HepG2 (cell line): ENCODE measurements at regions not wholly inside any gene's neighbourhood (a gene's known extent, or its start where the extent isn't known, plus 50 kb on each side); places are given as distances from the start of the nearest gene placed in this dataset.

Source experiments
- ATAC-seq: fragments of 200-7000 bp; cut with Tn5 transposase; 3 replicates; pipeline ENCODE4 v1.9.1; 2020; ENCODE audit warnings: mild to moderate bottlenecking, moderate library complexity
- BruUV-seq: library from RNA; stranded (reverse); fragments of 400-500 nt; replicated peaks from 2 replicates; lab custom pipeline; 2021; lab: Mats Ljungman, UMichigan
- CTCF ChIA-PET: fragments of 300-600 bp; formaldehyde crosslinking; extraction: SDS; loops from one replicate; lab custom pipeline; 2021; ENCODE audit warnings: low total read pairs, inconsistent platforms, low intra/inter-chr PET ratio; lab: Yijun Ruan, JAX
- POLR2A ChIA-PET: fragments of 350-600 bp; sonication (Branson Sonifier 250); formaldehyde crosslinking; loops from one replicate; lab custom pipeline; 2020; ENCODE audit warnings: antibody characterized with exemption, inconsistent platforms; lab: Yijun Ruan, JAX
- DNase-seq: peaks from one replicate; pipeline ENCODE4 v3.0.0-alpha.2; 2015; ENCODE audit warnings: low spot score
- FAIRE-seq: peaks from 3 replicates; lab custom pipeline; 2011; peaks lifted over from hg19 to GRCh38; lab: Jason Lieb, UNC
- H2AFZ ChIP-seq: one replicate; pipeline ENCODE4 v1.6.1; 2011; ENCODE audit warnings: low read length, inconsistent platforms
- H3K27ac ChIP-seq: fragments of 300-600 bp; 3 replicates; pipeline ENCODE4 v1.8.0; 2011; ENCODE audit warnings: mixed run types, mild to moderate bottlenecking, mixed read lengths, low read length, inconsistent platforms; ENCODE audit not compliant: insufficient read depth; ENCODE audit errors: extremely low read length
- H3K27me3 ChIP-seq, 2 experiments: fragments of 200-600 bp in 1 of 2; 2 replicates in 1 of 2; 3 replicates in 1 of 2; pipeline versions ENCODE4 v1.6.0 to v1.8.0; 2011; ENCODE audit warnings: low read length in 2 of 2, mild to moderate bottlenecking in 2 of 2, moderate library complexity in 2 of 2, inconsistent platforms in 1 of 2; ENCODE audit not compliant: insufficient read depth in 2 of 2, control insufficient read depth in 1 of 2
- H3K36me3 ChIP-seq, 2 experiments: fragments of 200-600 bp in 1 of 2; replicated peaks in 1 of 2; 2 replicates in 1 of 2; 3 replicates in 1 of 2; pipeline versions ENCODE4 v1.5.1 to v1.8.0; 2011; ENCODE audit warnings: low read length in 2 of 2, inconsistent platforms in 1 of 2; ENCODE audit not compliant: insufficient read depth in 2 of 2, control insufficient read depth in 1 of 2
- H3K4me1 ChIP-seq: 2 replicates; pipeline ENCODE4 v1.5.1; 2012; ENCODE audit warnings: low read length, inconsistent platforms; ENCODE audit not compliant: insufficient read depth
- H3K4me2 ChIP-seq: 2 replicates; pipeline ENCODE4 v1.6.0; 2011; ENCODE audit warnings: low read depth, low read length, inconsistent platforms
- H3K4me3 ChIP-seq, 3 experiments: fragments of 200-600 bp in 1 of 3; sonication (generic), shearing (Covaris generic) in 1 of 3; replicated peaks in 1 of 3; 2 replicates each; pipeline ENCODE4 v1.5.1; 2011 to 2016; ENCODE audit warnings: low read length in 3 of 3, inconsistent platforms in 2 of 3, low read depth in 2 of 3, mild to moderate bottlenecking in 2 of 3, control low read depth in 1 of 3, mixed read lengths in 1 of 3; ENCODE audit not compliant: insufficient read depth in 1 of 3
- H3K79me2 ChIP-seq: one replicate; pipeline ENCODE4 v1.6.1; 2011; ENCODE audit warnings: low read length, inconsistent platforms; ENCODE audit not compliant: insufficient read depth
- H3K9ac ChIP-seq: 2 replicates; pipeline ENCODE4 v1.6.0; 2011; ENCODE audit warnings: mild to moderate bottlenecking, low read depth, low read length, inconsistent platforms; ENCODE audit not compliant: insufficient read depth
- H3K9me3 ChIP-seq: 2 replicates; pipeline ENCODE4 v1.5.1; 2012; ENCODE audit warnings: mild to moderate bottlenecking, low read length
- H4K20me1 ChIP-seq: 2 replicates; pipeline ENCODE4 v1.6.0; 2011; ENCODE audit warnings: inconsistent platforms, mild to moderate bottlenecking, low read length, moderate library complexity; ENCODE audit not compliant: insufficient read depth
- POLR2AphosphoS2 ChIP-seq: IDR thresholded peaks from 2 replicates; pipeline ENCODE4 v1.6.1; 2011; ENCODE audit warnings: low read depth, low read length, improper control_type of control experiment
- POLR2G ChIP-seq: fragments of 200-400 bp; formaldehyde crosslinking; IDR thresholded peaks from 2 replicates; pipeline ENCODE4 v1.6.1; 2018; ENCODE audit warnings: mild to moderate bottlenecking, low read depth, low read length, moderate library complexity
- U2AF1 ChIP-seq: fragments of 200-400 bp; formaldehyde crosslinking; optimal IDR thresholded peaks from 2 replicates; pipeline ENCODE3; 2017; ENCODE audit warnings: mild to moderate bottlenecking, low read depth, low read length
- ZFP90 ChIP-seq: sonication (generic); formaldehyde crosslinking; IDR thresholded peaks from 2 replicates; pipeline ENCODE4 v1.8.0; 2022; ENCODE audit warnings: missing genetic modification reagents, mild to moderate bottlenecking, inconsistent platforms, borderline replicate concordance
- ZNF253 ChIP-seq: sonication (generic); formaldehyde crosslinking; IDR thresholded peaks from 2 replicates; pipeline ENCODE4 v1.8.0; 2022; ENCODE audit warnings: mild to moderate bottlenecking, missing genetic modification reagents, borderline replicate concordance
- ZNF354B ChIP-seq: sonication (generic); formaldehyde crosslinking; IDR thresholded peaks from 2 replicates; pipeline ENCODE4 v1.8.0; 2022; ENCODE audit warnings: mild to moderate bottlenecking, missing genetic modification reagents
- ZNF839 ChIP-seq: sonication (generic); formaldehyde crosslinking; IDR thresholded peaks from 2 replicates; pipeline ENCODE4 v1.4.0; 2020; ENCODE audit warnings: missing genetic modification reagents, mild to moderate bottlenecking, borderline replicate concordance
- WGBS: methylation state at CpG from one replicate; pipeline ENCODE4 v1.1.6; 2017; ENCODE audit warnings: low lambda C conversion rate; 5-methylcytosine and 5-hydroxymethylcytosine counted together
- in situ Hi-C: cut with HindIII; loops from 2 replicates; pipeline ENCODE4 v1.10.0; 2017; ENCODE audit warnings: low pct_unique_long_range_greater_than_20kb; ENCODE audit not compliant: extremely low pct_ligation_motif_present
- intact Hi-C: fragments of 100-400 bp; cut with micrococcal nuclease; formaldehyde crosslinking; loops from one replicate; pipeline ENCODE4 v1.10.0; 2022; ENCODE audit not compliant: unreplicated experiment
- TF ChIP-seq, protein P1 (sequence below): sonication (generic); formaldehyde crosslinking; IDR thresholded peaks from 2 replicates; pipeline ENCODE4 v1.5.0; 2020; ENCODE audit warnings: mild to moderate bottlenecking, missing genetic modification reagents

DNA sequence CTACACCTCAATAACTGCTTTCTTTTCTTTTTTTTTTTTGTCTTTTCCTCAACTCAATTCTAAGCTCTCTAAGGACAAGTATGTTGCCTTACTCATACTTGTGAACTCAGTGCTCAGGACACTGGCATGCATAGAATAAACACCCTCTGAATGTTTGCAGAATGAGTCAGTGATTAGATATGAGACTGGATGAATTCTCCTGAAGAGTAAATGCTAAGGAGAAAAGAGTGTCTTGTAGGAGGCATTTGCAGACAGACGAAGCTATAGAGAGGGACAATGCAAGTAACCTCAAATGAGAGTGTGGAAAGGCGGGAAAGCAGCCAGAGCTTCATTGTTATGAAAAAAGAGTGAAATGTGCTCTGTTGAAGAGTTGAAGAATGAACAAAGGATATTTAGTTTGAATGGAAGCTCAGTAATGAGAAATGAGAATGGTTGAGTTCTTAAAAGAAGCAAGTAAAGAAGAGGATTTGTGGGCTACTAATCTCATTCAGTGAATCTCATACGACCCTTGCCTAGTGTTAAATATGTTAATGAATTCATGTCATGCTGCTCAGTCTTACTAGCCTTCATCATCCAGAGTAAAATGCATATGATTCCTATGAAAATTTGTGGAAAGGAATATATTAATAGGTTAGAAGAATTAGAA lies 166.1 kb upstream of the DPYD start (continued):
- TF ChIP-seq ZNF839 (CRISPR knock-in tag) (no peak), POLR2AphosphoS2 (no peak)
- TF ChIP-seq, protein P1, sequence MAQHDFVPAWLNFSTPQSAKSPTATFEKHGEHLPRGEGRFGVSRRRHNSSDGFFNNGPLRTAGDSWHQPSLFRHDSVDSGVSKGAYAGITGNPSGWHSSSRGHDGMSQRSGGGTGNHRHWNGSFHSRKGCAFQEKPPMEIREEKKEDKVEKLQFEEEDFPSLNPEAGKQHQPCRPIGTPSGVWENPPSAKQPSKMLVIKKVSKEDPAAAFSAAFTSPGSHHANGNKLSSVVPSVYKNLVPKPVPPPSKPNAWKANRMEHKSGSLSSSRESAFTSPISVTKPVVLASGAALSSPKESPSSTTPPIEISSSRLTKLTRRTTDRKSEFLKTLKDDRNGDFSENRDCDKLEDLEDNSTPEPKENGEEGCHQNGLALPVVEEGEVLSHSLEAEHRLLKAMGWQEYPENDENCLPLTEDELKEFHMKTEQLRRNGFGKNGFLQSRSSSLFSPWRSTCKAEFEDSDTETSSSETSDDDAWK (CRISPR knock-in tag) = no peak

DNA sequence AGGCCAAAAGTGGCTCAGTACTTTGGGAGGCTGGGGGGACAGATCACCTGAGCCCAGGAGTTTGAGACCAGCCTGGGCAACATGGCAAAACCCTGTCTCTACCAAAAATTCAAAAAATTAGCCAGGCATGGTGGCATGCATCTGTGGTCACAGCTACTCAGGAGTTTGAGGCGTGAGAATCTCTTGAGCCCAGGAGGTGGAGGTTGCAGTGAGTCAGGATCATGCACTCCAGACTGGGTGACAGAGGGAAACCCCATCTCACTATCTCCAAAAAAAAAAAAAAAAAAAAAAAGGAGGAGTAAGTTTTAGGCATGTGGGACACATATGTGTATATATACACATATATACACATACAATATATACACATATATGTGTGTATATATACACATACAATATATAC lies 165.3 kb upstream of the DPYD start:
- no peaks in the 10 kb centered on the region for H4K20me1 ChIP-seq
- TF ChIP-seq ZNF354B (CRISPR knock-in tag) (no peak), ZFP90 (CRISPR knock-in tag) (no peak)
- TF ChIP-seq, all 625 proteins: peak for 0
- Histone ChIP-seq H2AFZ (no peak overlapping the region), H3K4me3 (no peak overlapping the region), H3K4me1 (no peaks in the 10 kb centered on the region), H3K9me3 (no peaks in the 10 kb centered on the region), H3K27ac (no peak overlapping the region), H3K79me2 (no peaks in the 10 kb centered on the region), H3K36me3 (no peaks in the 10 kb centered on the region), H3K9ac (no peak overlapping the region), H3K4me2 (no peak overlapping the region), H3K27me3 (no peaks in the 10 kb centered on the region)
- intact Hi-C loops (no loop called here), in situ Hi-C loops (no loop called here)
- FAIRE-seq = no peak
- WGBS = 91% methylated on average over 1 of the region's 1 CpG
- POLR2A ChIA-PET = no interaction called here
- ATAC-seq = no peak
- BruUV-seq = no TSS peak
- DNase-seq = no peak
- CTCF ChIA-PET = no interaction called here

DNA sequence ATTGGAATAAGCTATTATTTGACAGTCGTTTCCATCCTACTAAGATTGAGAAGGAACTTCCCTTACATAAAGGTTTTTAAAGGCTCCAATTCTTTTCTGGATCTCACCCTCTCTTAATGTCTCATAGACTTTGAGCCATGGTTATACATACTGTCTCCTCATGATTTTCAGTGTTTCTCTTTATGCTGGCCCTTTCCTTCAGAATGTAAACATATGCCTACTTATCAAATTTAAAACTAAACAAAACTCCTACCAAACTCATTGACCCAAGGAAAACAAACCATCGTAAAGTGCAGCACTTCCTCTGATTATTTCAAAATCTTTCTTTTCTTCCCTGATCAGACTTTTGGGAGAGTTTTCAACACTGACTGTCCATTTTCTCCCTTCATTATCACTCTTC lies 163.4 kb upstream of the DPYD start:
- no peak for ATAC-seq
- intact Hi-C loops = no loop called here

More for the DNA sequence above, 163.4 kb upstream of the DPYD start:
- ChIA-PET POLR2A (no interaction called here), CTCF (no interaction called here)
- FAIRE-seq = no peak
- H3K9me3 ChIP-seq = no peaks in the 10 kb centered on the region
- no peaks in the 10 kb centered on the region for H3K4me1 ChIP-seq
- H3K27me3 ChIP-seq = no peaks in the 10 kb centered on the region
- no peaks in the 10 kb centered on the region for H3K79me2 ChIP-seq
- H2AFZ ChIP-seq = no peak overlapping the region
- H3K27ac ChIP-seq = no peak overlapping the region
- DNase-seq = no peak
- no peaks in the 10 kb centered on the region for H4K20me1 ChIP-seq
- no peak for TF ChIP-seq POLR2G
- no peak for TF ChIP-seq ZNF253 (CRISPR knock-in tag)
- TF ChIP-seq U2AF1 = no peak
- BruUV-seq = no TSS peak
- H3K4me3 ChIP-seq = no peak overlapping the region
- no peak overlapping the region for H3K4me2 ChIP-seq
- H3K36me3 ChIP-seq = no peaks in the 10 kb centered on the region
- no peak overlapping the region for H3K9ac ChIP-seq
- in situ Hi-C loops = no loop called here
- 18% methylated on average over 2 of the region's 2 CpGs for WGBS
